ENCODE measurements at regions not wholly inside any gene's neighbourhood (a gene's known extent, or its start where the extent isn't known, plus 50 kb on each side); places are given as distances from the start of the nearest gene placed in this dataset.

DNA sequence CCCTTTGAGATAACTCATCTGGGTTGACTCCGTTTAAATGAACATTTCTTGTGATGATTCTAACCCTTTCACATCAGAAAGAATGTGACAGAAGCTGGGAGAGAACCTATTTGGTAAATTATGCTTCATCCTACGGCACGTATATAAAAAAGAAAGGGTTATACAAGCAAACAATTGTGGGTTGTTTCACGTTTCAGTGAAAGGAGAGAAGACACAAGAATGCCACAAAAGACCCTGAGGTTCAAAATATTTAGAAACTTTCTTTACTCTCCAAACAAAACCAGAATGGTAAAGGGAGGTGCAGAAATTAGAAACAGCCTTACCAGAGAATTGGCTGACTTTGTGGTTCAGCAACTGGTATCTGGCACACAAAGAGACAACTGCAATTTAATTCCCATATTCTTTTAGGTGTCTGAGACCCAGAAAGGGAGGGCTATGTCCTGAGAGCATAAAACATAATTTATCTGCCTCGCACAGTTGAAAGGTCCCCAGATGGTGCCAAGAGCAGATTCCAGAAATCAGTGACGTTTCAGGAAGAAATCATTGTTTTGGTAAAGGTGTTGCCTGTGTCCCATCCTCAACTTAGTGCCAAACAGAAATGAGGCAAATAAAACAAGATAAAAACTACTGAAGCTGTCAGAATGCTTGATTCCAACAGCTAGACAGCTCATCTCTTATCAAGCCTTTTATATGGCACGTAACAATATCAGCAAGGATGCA lies 361.4 kb downstream of the EFNB2 start:
- no peak for DNase-seq (ENCODE audit: low read depth in 3 of 3)

DNA sequence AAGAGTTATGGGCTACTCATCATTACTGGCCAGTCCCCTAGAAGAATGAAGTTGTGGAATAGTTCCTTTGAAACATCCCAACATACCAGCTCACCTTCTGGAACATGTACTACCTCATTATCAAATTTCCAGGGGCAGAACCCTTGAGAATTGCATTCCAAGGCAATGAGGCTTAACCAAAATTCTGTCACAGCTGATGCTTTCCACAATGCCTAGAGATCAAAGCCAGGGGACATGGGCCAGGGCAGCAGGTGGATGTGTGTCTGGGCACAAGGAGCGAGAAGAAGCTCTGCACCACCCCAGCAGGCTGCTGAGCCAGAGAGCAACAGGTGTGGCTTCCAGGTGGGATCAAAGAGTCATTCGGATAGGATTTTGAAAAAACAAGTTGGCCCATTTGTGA lies 362.1 kb downstream of the EFNB2 start:
- DNase-seq (ENCODE audit: low read depth in 3 of 3), result no peak

DNA sequence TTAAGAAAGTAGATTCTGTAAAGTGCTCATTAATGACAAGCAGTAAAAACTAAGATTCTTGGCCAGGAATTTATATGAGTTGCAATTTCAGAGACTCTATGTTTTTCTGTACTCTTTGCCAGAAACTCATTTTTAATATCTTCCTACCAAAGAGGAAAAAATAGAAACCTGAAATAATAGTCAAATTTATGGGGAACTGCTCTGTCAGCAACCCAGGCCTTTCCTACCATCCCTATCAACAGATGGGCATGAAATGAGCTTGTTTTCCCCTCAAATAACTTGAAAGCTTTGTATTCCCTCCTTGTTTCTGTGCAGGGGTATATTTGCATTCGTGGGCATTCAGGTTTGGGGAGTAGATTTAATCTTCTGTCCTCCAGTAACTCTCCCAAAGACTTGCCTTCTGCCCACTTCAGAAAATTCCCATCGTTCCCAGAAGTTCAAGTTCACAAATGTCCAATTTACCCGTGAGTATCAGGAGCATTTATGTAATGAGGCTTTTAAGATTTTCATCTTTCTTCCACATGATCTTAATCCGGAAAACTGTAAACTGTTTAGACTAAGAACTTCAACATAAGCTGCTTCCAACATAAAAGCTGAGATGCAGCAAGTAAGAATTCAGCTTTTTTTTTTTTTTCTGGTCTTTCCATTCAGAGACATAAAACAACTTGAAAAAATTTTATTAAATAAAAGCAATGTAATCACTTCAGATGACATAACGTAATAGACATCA lies 363.1 kb downstream of the EFNB2 start:
- no peak for DNase-seq (ENCODE audit: low read depth in 3 of 3)

DNA sequence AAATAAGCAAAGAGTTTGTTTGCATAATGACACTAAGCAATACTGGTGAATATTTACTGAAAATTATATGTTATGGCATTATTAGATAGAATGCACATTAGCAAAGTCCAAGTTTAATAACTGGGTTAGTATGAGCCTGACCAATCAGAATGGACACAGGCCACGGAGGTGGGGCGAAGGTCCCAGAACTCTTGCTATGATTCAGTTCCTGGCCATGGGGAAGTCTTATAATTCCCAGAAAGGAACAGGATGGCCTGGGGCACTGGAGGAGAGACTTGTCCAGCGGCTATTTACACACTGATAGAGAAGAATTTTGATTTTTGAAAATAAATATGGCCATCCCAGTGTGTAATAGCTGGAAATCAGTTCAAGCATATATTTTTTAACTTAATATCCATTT lies 372.0 kb downstream of the EFNB2 start:
- no peak for DNase-seq (ENCODE audit: low read depth in 3 of 3)

DNA sequence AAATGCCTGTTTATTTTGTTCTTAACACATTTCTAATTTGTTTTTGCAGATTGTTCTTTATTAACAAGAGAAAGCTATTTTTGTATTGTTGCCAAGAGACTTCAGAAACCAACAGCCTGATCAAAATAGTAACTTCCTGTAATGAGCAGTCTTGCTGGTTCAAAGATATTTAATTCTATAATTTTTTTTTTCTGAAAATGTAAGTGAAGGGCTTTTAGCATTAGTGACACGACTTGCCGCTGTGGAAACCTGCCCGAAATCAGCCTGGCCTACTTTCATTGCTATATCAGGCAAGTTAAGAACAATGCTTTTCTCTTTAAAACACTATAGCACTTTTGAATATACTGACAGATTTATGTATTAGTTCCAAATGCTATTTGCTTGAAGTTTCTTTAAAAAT lies 374.3 kb downstream of the EFNB2 start:
- DNase-seq (ENCODE audit: low read depth in 3 of 3), result no peak

DNA sequence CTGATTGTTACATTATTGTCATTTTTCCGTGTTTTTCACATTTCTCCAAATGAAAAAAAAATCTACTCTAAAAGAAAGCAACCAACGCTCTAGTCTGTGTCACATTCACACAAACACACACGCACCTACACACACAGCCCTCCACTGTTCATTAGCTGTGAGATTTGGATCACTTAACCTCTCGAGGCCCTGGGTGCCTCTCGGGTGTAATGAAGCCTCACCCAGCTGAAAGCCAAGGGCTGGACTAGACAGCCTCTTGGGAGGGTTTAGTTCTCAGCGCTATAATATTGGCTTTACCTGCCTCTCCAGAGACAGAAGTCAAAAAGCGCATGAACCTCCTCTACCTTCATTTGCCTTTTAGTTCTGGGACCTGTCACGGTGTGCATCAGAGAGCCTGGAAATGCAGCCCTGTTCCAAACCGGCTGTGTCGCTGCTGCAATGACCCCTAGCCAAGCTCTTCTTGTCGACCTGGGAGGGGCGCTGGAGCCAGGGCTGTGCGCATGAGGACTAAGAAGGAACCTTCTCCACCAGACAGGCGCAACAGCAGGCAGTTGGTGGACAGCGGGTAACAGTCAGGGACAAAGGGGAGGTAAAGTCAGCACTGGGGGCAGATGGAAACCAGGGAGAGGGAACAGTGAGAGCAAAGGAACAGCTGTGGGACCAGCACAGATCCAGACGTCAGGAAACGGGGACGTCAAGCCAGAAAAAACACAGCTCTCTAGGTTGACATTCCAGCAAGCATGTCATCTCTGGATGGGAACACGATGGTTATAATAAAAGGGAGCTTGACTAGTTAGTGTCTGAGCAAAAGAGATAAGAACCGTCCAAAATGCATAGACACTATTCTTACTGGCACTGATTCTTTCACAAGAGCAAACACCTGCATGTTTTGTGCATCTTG lies 375.9 kb downstream of the EFNB2 start:
- DNase-seq (ENCODE audit: low read depth in 3 of 3), result no peak

DNA sequence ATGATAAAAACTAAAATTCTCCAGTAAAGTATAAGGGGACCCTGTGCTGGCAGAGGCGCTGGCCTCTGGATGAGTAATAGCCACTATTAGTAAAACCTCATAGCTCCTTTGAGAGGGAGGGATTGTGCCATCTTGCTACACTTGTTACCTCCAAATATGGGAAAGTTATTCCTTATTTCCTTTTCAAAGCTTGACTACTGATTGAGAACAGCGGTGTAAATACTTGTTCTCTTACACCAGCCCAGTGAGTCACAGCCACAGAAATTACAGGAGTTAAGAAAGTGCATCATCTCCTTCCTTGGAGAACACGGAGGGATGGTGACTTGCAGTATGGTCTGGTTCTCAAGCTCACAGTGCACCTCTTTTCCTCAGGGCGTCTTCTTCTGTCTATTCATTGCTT lies 379.0 kb downstream of the EFNB2 start:
- no peak for DNase-seq (ENCODE audit: low read depth in 3 of 3)

DNA sequence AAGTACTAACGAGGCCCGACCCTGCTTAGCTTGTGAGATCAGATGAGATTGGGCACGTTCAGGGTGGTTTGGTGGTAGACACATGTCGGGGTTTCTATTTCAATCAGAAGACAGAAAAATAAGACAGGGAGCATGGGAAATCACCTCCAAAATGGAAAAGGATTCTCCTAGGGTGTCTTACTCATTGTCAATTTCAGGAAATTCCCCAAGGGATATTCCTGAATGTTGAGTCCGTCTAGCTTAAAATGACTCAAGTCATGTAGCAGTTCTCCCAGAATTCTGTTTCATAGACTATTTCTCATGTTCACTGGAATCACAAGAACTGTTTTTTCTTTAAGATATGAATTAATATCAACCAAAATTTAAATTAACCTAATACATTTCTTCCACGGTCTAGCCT lies 380.1 kb downstream of the EFNB2 start:
- DNase-seq (ENCODE audit: low read depth in 3 of 3), result no peak

DNA sequence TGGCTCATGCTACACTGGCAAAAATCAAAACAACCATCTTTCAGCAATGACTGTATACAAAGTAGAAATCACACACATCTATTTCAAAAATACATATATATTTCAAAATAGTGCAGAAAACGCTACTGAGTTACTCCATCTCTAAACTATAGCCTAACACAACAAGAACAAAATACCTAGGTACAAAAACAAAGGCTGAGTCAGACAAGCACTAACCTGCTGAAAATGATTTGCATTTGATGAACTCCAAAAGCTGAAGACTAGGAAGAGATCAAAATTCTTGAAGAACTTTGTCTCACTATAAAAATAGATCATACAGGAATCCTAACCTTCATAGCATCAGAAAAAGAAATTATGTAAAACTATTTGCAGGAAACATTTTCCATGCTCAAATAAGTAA lies 381.6 kb downstream of the EFNB2 start:
- no peak for DNase-seq (ENCODE audit: low read depth in 3 of 3)

DNA sequence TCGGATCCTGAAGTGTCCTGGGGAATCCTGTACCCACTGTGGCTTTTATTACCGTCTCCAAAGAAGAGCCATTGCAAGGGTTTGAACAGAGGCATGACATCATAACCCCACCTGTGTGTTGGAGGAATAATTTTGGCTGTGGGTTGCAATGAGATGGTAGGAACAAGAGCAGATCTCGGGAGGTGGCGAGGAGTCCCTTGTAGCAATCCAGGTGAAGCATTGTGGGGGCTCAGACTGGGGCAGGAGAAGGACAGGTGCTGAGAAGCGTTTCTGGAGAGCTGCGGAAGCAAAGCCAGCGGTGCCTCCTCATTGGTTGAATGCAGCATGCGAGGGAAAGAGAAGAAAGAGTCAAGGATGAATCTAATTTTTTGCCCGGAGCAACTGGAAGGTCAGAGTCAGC lies 382.4 kb downstream of the EFNB2 start:
- DNase-seq (ENCODE audit: low read depth in 3 of 3), result no peak

DNA sequence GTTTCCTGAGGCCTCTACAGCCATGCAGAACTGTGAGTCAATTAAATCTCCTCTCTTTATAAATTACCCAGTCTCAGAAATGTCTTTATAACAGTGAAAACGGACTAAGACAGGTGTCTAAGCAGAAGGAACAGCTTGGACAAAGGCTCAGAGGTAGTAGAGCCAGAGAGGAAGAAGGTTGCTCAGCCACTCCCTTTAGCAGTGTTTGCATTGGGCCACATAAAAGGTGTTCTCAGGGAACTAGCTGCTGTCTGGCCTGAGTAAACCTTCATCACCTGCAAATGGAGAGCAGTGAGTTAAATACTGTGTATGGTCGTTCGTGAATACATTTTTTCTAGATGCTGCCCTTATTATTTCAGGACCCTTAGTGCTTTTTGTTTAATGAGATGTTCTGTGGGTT lies 383.4 kb downstream of the EFNB2 start:
- DNase-seq (ENCODE audit: low read depth in 3 of 3), result no peak

DNA sequence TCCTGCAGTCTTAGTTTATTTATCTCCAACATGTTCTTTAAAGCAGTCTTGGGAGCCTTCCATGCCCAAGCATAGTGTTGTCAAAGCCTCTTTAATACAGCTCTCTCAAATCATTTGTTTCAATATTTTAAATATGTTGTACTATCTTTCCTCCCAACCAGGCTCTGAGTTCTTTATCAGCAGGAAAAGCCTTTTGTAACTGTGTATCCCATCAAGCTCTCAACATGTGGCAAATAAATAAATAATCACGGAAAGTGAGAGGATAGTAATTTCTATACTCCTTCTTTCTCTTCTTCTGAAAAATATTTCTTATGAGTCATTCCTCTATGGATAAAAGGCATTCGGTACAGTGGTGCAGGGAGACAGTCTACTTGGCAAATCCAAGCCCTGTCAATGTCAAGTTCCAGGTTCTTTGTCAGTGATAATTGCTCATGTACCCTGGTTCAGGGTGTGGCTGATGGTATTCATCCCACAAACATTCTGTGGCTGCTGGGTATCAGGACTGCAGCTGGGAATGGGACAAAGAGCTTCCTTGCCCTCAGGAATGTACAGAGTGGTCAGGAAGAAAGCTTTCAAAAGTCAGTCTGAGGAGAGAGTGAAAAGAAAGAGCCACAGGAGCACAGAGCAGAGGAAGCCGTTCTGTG lies 384.3 kb downstream of the EFNB2 start:
- DNase-seq (ENCODE audit: low read depth in 3 of 3), result no peak

DNA sequence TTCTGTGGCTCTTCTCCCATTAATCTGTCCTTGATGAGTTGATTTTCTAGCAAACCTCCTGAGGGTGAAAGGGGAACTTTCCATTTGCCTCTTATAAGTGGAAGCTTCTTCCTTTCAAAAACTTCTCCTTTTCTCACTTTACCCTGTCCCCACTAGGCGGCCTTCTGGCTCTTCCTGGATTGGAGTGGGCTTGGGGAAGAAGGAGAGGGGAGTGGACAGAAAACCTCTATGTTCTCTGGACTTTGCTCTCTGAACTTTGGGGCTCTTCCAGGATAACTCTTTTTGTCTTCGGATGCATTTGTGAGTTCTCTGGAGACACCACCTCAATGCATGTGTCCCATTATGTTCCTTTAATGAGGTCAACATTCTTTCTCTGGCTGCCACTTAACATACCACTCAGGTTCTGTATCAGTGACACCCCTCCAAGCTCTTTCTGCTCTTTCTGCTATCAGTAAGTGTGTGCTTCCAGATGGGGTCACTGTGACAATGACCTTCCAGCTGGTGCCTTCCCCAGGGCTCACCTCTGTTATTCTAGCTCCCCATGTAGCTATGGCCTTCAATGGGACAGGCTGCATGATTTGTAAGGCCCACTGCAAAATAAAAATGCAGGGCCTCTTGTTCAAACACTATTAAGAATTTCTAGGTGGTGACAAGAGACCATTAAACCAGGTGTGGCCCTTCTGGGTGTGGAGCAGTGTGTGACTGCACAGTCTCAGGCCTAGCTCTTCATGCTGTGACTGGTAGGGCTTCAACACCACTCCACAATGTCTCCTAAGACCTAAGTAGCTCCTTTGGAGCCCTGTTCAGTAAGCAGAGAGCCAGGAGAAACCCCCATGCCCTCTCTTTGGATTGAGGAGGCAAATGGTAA lies 389.2 kb downstream of the EFNB2 start:
- DNase-seq (ENCODE audit: low read depth in 3 of 3), result no peak

DNA sequence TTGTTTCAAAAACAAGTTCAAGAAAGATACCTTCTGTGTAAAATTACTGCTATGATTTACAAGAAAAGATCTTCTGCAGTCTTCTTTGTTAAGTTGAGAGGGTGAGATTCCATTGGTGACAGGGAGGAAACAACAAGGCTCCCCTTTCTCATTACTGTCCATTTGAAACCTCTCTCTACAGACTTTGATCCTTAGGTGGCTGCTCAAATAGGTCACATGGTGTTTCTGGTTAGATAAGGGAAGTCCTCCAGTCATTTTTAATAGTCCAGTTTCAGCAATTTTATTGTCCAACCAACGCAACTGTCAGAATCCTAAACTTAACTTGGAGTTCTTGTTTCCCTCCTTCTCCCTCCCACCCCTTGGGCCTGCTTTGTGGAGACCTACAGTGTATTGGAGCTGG lies 390.4 kb downstream of the EFNB2 start:
- DNase-seq (ENCODE audit: low read depth in 3 of 3), result no peak

DNA sequence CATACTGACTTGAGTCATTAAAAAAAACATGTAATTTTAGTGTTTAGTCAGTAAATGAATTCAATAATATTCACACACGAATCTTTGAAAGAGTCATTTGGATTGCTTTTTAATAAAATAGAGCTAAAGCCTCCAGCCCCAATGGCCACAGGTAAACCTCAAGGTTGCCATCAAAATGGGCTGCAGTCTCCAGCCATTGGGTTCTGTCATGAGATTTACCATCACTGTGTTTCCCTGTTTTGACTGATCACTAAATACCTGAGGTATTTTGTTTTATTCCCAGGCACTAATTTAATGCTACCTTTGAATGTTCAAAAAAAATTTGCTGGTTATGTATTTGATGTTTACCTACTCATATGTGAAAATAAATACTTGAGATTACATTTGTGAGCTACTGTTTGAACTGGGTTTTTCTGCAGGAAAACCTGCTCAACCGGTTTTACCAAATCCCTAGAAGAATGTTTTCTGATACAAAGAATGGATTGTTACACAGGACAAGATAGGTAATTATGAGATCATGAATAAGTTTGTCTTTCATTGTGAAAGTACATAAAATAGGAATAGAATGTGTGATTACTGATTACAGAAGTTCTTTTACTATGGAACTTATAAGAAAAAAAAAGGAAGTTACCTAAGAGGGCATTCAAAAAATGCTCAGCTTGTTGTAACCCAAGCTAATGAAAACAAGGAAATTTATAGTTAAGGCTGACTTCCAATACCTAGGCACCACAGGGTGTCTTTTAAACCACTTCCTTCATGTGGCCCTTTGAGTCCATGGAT lies 391.3 kb downstream of the EFNB2 start:
- no peak for DNase-seq (ENCODE audit: low read depth in 3 of 3)

DNA sequence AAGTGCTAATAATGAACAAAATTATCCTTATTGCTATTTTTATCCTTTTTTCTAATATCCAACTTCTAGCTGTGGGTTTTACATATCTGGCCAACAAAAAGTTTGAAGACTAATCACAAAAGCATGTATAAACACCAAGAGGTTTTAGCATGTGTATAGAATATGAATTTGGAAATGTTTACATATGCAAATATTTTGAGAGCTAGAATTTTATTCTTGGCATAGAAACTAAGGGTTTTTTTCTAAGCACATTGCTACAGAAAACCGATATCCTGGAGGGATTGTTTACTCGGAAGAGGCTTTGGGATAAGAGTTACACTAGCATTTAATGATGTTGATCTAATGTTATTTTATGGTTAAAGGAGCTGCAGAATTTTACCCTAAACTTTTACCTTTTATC lies 392.1 kb downstream of the EFNB2 start:
- no peak for DNase-seq (ENCODE audit: low read depth in 3 of 3)

DNA sequence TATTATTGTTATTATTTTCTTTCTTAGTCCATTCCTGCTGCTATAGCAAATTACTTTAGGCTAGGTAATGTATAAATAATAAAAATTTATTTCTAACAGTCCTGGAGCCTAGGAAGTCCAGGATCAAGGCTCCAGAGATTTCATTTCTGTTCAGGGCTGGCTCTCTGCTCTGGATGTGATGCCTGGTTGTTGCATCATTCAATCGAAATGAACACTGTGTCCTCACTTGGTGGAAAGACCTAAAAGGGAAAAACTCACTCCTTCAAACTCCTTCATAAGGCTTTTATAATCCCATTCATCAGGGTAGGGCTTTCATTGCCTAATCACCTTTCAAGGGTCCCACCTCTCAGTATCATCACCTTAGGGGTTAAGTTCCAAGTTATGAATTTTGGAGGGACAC lies 395.0 kb downstream of the EFNB2 start:
- DNase-seq (ENCODE audit: low read depth in 3 of 3), result no peak

DNA sequence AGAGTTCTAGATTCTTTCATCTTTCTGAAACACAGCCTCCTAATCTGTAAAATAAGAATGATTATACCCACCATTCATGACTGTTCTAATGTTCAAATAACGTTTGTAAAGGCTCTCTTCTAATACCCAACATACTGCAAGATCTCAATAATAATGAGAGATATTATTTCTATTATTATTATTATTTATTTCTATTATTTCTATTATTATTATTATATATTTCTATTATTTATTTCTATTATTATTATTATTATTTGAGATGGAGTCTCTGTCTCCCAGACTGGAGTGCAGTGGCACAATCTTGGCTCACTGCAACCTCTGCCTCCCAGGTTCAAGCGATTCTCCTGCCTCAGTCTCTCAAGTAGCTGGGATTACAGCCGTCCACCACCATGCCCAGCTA lies 395.5 kb downstream of the EFNB2 start:
- DNase-seq (ENCODE audit: low read depth in 3 of 3), result no peak

DNA sequence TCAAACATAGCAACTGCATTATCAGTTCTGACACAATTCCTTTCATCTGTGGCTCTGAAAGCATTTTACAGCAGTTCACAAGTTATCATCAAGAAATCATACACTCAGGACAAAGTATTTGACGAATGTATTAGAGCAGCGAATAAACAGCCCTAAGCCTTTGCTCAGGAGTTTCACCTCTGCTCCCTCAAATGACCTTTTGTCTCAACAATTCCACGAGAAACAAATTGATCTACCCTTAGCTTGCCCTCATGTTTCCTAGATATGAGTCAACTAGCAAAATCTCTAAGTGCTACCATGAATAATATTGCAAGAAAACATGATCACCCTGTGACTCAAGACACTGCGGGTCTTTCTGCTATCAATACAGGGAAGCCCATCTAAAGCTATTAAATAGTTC lies 396.1 kb downstream of the EFNB2 start:
- DNase-seq (ENCODE audit: low read depth in 3 of 3), result no peak

DNA sequence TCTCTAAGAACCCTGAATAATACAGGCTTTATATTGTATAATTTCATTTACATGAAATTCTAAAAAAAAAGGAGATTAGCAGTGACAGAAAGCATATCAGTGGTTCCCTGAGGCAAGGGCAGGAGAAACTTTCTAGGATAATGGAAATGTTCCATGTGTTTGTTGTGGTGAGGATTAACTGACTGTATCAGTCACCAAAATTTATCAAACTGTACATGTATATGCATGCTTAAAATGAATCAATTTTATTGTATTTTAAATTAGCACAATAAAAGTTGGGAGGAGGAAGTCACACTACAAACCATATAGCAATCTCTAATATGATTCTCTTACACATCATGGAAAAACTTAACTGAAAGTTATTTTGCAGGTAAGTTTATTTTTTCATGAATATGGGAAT lies 396.8 kb downstream of the EFNB2 start:
- DNase-seq (ENCODE audit: low read depth in 3 of 3), result no peak

All from stimulated activated CD4-positive, alpha-beta T cell treated with anti-CD3 and anti-CD28 coated beads, TNF-alpha, amount 100 ng/mL, for 48 hours (primary cell).